ENCODE measurements at regions not wholly inside any gene's neighbourhood (a gene's known extent, or its start where the extent isn't known, plus 50 kb on each side); places are given as distances from the start of the nearest gene placed in this dataset.
A peak's percentile ranks its signal among the peaks of the same experiment; 100 is the strongest.

GRCh38 chr4:28475381-28475780 is 1614.7 kb downstream of the STIM2 start:
- Histone ChIP-seq H3K27ac (no peak overlapping the region), H3K27me3 (no peaks in the 10 kb centered on the region), H3K4me3 (no peak overlapping the region), H3K36me3 (no peaks in the 10 kb centered on the region), H3K9me3 (no peaks in the 10 kb centered on the region), H3K4me1 (no peaks in the 10 kb centered on the region)
- TF ChIP-seq CTCF (IDR thresholded peaks at IDR 0.05) = no peak
- TF ChIP-seq POLR2A (IDR thresholded peaks at IDR 0.05) = no peak
- no peak for TF ChIP-seq POLR2AphosphoS5 (IDR thresholded peaks at IDR 0.05)
- DNase-seq (ENCODE audit: low spot score in 2 of 2) = no peak
- intact Hi-C loops (cut with DNase I; ENCODE audit: low total_unique reads) = no loop called here

- no peak overlapping the region for H3K27ac ChIP-seq
- DNase-seq (ENCODE audit: low spot score in 2 of 2) = no peak
- no peaks in the 10 kb centered on the region for H3K27me3 ChIP-seq
- H3K4me1 ChIP-seq = no peaks in the 10 kb centered on the region
- intact Hi-C loops (cut with DNase I; ENCODE audit: low total_unique reads) = no loop called here
- no peaks in the 10 kb centered on the region for H3K9me3 ChIP-seq
- H3K4me3 ChIP-seq = no peak overlapping the region
- H3K36me3 ChIP-seq = no peaks in the 10 kb centered on the region
- TF ChIP-seq POLR2AphosphoS5 (IDR thresholded peaks at IDR 0.05) (no peak), POLR2A (IDR thresholded peaks at IDR 0.05) (no peak), CTCF (IDR thresholded peaks at IDR 0.05) (no peak)
These were observed 1619.0 kb downstream of the STIM2 start for GRCh38 chr4:28479666-28480065.

GRCh38 chr4:28481565-28481964 is 1620.9 kb downstream of the STIM2 start:
- DNase-seq (ENCODE audit: low spot score in 2 of 2) = peak in 1 of 2 donors; percentile 22
- Histone ChIP-seq H3K27me3 (no peaks in the 10 kb centered on the region), H3K27ac (no peak overlapping the region), H3K9me3 (no peaks in the 10 kb centered on the region), H3K4me1 (no peaks in the 10 kb centered on the region), H3K4me3 (no peak overlapping the region), H3K36me3 (no peaks in the 10 kb centered on the region)
- TF ChIP-seq CTCF (IDR thresholded peaks at IDR 0.05) = no peak
- TF ChIP-seq POLR2A (IDR thresholded peaks at IDR 0.05) = no peak
- no peak for TF ChIP-seq POLR2AphosphoS5 (IDR thresholded peaks at IDR 0.05)
- intact Hi-C loops (cut with DNase I; ENCODE audit: low total_unique reads) = no loop called here

- TF ChIP-seq POLR2AphosphoS5 (IDR thresholded peaks at IDR 0.05) (no peak), POLR2A (IDR thresholded peaks at IDR 0.05) (no peak), CTCF (IDR thresholded peaks at IDR 0.05) (no peak)
- intact Hi-C loops (cut with DNase I; ENCODE audit: low total_unique reads) = no loop called here
- Histone ChIP-seq H3K27me3 (no peaks in the 10 kb centered on the region), H3K36me3 (no peaks in the 10 kb centered on the region), H3K4me3 (no peak overlapping the region), H3K9me3 (no peaks in the 10 kb centered on the region), H3K27ac (no peak overlapping the region), H3K4me1 (no peaks in the 10 kb centered on the region)
- no peak for DNase-seq (ENCODE audit: low spot score in 2 of 2)
These were observed 1622.1 kb downstream of the STIM2 start for GRCh38 chr4:28482580-28483270.

- H3K27ac ChIP-seq = no peak overlapping the region
- no peak overlapping the region for H3K4me3 ChIP-seq
- intact Hi-C loops (cut with DNase I; ENCODE audit: low total_unique reads) = no loop called here
- H3K4me1 ChIP-seq = no peaks in the 10 kb centered on the region
- no peaks in the 10 kb centered on the region for H3K9me3 ChIP-seq
- H3K27me3 ChIP-seq = no peaks in the 10 kb centered on the region
- no peak for DNase-seq (ENCODE audit: low spot score in 2 of 2)
- TF ChIP-seq POLR2AphosphoS5 (IDR thresholded peaks at IDR 0.05) (no peak), POLR2A (IDR thresholded peaks at IDR 0.05) (no peak), CTCF (IDR thresholded peaks at IDR 0.05) (no peak)
- H3K36me3 ChIP-seq = no peaks in the 10 kb centered on the region
These were observed 1627.4 kb downstream of the STIM2 start for GRCh38 chr4:28488021-28488420.
